ENCODE measurements at regions not wholly inside any gene's neighbourhood (a gene's known extent, or its start where the extent isn't known, plus 50 kb on each side); places are given as distances from the start of the nearest gene placed in this dataset.
A peak's percentile ranks its signal among the peaks of the same experiment; 100 is the strongest.

GRCh38 chr15:75145027-75145841 lies 56.4 kb upstream of the C15orf39 start:
- peaks cover 8% of the 10 kb centered on the region for H3K4me1 ChIP-seq (ENCODE audit: insufficient read depth, poor library complexity, severe bottlenecking)
- peak; percentile 74 for DNase-seq (ENCODE audit: low spot score)
- TF ChIP-seq CTCF (IDR thresholded peaks at IDR 0.05; ENCODE audit: poor library complexity, severe bottlenecking), result no peak

GRCh38 chr15:75148280-75148679 lies 53.4 kb upstream of the C15orf39 start:
- DNase-seq (ENCODE audit: low spot score) (no peak), ATAC-seq (ENCODE audit: low read depth) (no peak)
- Histone ChIP-seq H3K4me3 (ENCODE audit: severe bottlenecking) (no peak overlapping the region), H3K27me3 (ENCODE audit: insufficient read depth, poor library complexity, severe bottlenecking) (no peaks in the 10 kb centered on the region), H3K27ac (ENCODE audit: poor library complexity, severe bottlenecking) (no peak overlapping the region), H3K9me3 (ENCODE audit: severe bottlenecking) (peaks cover 9% of the 10 kb centered on the region), H3K36me3 (ENCODE audit: low read depth) (no peaks in the 10 kb centered on the region), H3K4me1 (ENCODE audit: insufficient read depth, poor library complexity, severe bottlenecking) (peaks cover 11% of the 10 kb centered on the region)
- TF ChIP-seq CTCF (IDR thresholded peaks at IDR 0.05; ENCODE audit: poor library complexity, severe bottlenecking), result no peak

More at GRCh38 chr15:75145027-75145841, 56.4 kb upstream of the C15orf39 start:
- no peak overlapping the region for H3K27ac ChIP-seq (ENCODE audit: poor library complexity, severe bottlenecking)
- H3K9me3 ChIP-seq (ENCODE audit: severe bottlenecking), result peaks cover 16% of the 10 kb centered on the region
- H3K4me3 ChIP-seq (ENCODE audit: severe bottlenecking), result no peak overlapping the region
- no peaks in the 10 kb centered on the region for H3K27me3 ChIP-seq (ENCODE audit: insufficient read depth, poor library complexity, severe bottlenecking)
- no peaks in the 10 kb centered on the region for H3K36me3 ChIP-seq (ENCODE audit: low read depth)
- peak; percentile 53 for ATAC-seq (ENCODE audit: low read depth)

GRCh38 chr15:75149867-75150709 lies 51.6 kb upstream of the C15orf39 start:
- no peak for TF ChIP-seq CTCF (IDR thresholded peaks at IDR 0.05; ENCODE audit: poor library complexity, severe bottlenecking)
- Histone ChIP-seq H3K27me3 (ENCODE audit: insufficient read depth, poor library complexity, severe bottlenecking) (no peaks in the 10 kb centered on the region), H3K27ac (ENCODE audit: poor library complexity, severe bottlenecking) (peak overlapping the region; percentile 71), H3K4me3 (ENCODE audit: severe bottlenecking) (no peak overlapping the region), H3K36me3 (ENCODE audit: low read depth) (no peaks in the 10 kb centered on the region), H3K9me3 (ENCODE audit: severe bottlenecking) (no peaks in the 10 kb centered on the region), H3K4me1 (ENCODE audit: insufficient read depth, poor library complexity, severe bottlenecking) (peaks cover 11% of the 10 kb centered on the region)
- ATAC-seq (ENCODE audit: low read depth) (peak; percentile 93), DNase-seq (ENCODE audit: low spot score) (peak; percentile 93)

- Histone ChIP-seq H3K36me3 (ENCODE audit: low read depth) (no peaks in the 10 kb centered on the region), H3K27ac (ENCODE audit: poor library complexity, severe bottlenecking) (peak overlapping the region; percentile 71), H3K27me3 (ENCODE audit: insufficient read depth, poor library complexity, severe bottlenecking) (no peaks in the 10 kb centered on the region), H3K4me3 (ENCODE audit: severe bottlenecking) (no peak overlapping the region), H3K9me3 (ENCODE audit: severe bottlenecking) (no peaks in the 10 kb centered on the region), H3K4me1 (ENCODE audit: insufficient read depth, poor library complexity, severe bottlenecking) (peaks cover 11% of the 10 kb centered on the region)
- TF ChIP-seq CTCF (IDR thresholded peaks at IDR 0.05; ENCODE audit: poor library complexity, severe bottlenecking), result no peak
- DNase-seq (ENCODE audit: low spot score), result no peak
- no peak for ATAC-seq (ENCODE audit: low read depth)
Observed at GRCh38 chr15:75151214-75152128, 50.2 kb upstream of the C15orf39 start.
